Epithelial cell of esophagus (primary cell): ENCODE measurements at regions not wholly inside any gene's neighbourhood (a gene's known extent, or its start where the extent isn't known, plus 50 kb on each side); places are given as distances from the start of the nearest gene placed in this dataset.

Experiments used
- DNase-seq: peaks from one replicate; pipeline ENCODE4 v3.0.0; 2010; ENCODE audit warnings: low read depth
- H3K4me3 ChIP-seq: 2 replicates; pipeline ENCODE4 v1.5.1; 2011; ENCODE audit warnings: mild to moderate bottlenecking, low read length, control low read depth
- TF ChIP-seq, protein P1 (sequence below): IDR thresholded peaks from 2 replicates; pipeline ENCODE4 v1.5.1; 2011; ENCODE audit warnings: low read depth, mild to moderate bottlenecking, low read length, control low read depth, inconsistent platforms; ENCODE audit not compliant: insufficient read depth; ENCODE audit errors: missing control alignments

DNA sequence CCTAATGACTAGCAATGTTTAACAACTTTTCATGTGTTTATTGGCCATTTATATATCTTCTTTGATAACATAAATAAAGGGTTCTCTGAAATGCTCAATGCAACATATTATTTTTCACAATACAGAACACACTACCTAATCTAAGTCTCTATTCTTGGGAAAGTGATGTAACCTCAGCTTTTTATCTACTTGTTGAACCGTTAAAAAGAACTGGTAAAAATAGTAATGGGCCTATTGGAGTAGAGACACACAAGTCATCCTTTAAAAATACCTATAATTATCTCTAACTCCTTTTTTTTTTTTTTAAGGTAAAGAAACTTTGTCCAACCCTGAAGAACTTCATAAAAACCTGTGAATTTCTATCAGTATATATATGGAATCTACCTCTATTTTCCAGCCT lies 1067.7 kb upstream of the CELF4 start:
- TF ChIP-seq, protein P1, sequence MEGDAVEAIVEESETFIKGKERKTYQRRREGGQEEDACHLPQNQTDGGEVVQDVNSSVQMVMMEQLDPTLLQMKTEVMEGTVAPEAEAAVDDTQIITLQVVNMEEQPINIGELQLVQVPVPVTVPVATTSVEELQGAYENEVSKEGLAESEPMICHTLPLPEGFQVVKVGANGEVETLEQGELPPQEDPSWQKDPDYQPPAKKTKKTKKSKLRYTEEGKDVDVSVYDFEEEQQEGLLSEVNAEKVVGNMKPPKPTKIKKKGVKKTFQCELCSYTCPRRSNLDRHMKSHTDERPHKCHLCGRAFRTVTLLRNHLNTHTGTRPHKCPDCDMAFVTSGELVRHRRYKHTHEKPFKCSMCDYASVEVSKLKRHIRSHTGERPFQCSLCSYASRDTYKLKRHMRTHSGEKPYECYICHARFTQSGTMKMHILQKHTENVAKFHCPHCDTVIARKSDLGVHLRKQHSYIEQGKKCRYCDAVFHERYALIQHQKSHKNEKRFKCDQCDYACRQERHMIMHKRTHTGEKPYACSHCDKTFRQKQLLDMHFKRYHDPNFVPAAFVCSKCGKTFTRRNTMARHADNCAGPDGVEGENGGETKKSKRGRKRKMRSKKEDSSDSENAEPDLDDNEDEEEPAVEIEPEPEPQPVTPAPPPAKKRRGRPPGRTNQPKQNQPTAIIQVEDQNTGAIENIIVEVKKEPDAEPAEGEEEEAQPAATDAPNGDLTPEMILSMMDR = no peak
- DNase-seq = no peak
- no peak overlapping the region for H3K4me3 ChIP-seq

DNA sequence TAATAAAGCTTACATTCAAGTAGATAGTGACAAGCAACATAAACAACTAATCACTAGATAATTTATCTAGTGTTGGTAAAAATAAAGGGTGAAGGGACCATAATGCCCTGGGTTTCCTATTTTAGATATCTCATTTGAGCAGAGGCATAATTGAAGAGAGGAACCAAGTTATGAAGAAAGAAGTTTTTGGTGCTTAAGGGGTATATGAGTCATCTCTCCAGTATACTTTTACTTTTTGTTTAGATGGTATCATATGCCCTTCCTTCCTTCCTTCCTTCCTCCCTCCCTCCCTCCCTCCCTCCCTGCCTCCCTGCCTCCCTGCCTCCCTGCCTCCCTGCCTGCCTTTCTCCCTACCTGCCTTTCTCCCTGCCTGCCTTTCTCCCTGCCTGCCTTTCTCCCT lies 1053.5 kb upstream of the CELF4 start:
- H3K4me3 ChIP-seq = no peak overlapping the region
- no peak for DNase-seq
- TF ChIP-seq, protein P1 = no peak

DNA sequence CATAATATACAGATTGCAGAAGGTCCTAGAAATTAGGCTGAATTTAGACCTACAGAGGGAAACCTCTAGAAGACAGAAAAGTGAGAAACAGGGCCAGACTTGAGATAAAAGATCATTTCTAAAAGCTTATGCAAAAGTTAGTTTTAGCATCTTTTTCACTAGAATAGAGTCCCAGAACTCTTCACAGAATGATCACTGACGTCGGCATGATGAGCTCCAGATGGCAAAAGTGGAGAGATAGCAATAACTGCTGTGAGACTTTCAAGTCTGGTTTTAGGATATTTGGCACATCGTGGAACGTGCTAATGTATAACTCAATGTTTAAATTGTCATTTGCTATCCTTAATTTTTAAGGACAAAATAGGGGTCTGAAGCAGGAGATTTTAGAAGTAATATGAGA lies 1050.7 kb upstream of the CELF4 start:
- TF ChIP-seq, protein P1 = no peak
- H3K4me3 ChIP-seq = no peak overlapping the region
- DNase-seq = no peak

DNA sequence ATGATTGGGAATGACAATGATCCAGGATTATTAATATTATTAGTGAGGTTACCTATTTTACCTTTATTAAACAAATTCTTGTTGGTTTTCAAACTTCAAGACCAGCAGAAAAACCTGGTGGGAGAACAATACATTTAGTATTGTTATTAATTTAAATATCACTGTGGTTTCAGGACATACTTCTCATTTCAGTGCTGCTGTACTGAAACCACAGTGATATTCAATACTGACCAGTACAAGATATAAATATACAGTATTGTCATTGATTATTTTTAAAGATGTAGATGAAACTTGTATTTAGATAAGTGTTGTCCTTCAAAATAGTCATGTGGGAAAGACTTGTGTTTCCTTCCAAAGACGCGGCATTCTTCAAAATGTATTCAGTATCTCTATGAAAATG lies 1047.3 kb upstream of the CELF4 start:
- H3K4me3 ChIP-seq = no peak overlapping the region
- DNase-seq = no peak
- TF ChIP-seq, protein P1 = no peak

DNA sequence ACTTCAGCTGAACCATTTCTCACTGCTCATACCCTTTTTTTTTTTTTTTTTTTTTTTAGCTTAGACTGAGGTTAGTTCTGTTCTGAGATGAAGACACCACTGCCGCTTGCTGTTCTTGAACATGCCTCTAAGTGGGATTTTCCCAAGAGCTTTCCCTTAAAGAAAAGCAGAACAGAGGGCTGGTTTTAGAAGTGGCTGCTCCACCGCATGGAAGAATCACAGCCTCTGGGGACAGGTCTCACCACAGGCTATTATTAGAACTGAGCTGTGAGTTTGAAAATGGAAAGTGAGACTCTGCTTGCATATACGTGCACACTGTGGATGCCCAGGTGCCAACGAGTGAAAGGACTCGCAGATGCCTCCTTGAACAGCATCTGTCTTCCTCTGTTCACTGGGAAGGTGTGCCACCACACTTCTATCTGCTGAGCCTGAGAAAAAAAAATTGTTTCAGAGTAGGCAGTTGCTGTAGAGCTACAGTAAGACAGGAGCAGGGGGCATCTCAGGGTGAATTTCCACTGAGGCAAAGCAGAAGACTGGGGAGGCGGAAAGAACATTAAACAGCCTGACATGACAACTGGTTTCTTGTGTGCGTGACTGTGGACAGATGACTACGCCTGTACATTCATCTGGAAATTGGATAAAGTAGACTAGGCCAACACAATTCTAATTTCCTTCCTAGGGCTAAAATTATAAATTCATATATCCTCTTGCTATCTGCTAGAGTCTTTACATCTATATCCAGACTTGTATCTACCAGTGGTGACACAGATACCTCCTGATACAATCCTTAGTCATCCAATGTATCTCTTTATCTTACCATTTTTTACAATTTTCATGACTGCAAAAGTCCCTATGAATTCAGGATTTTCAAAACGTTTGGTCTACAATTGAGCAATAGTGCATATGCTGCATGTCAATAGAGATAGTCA lies 1045.7 kb upstream of the CELF4 start:
- no peak for DNase-seq
- no peak overlapping the region for H3K4me3 ChIP-seq
- TF ChIP-seq, protein P1 = no peak

DNA sequence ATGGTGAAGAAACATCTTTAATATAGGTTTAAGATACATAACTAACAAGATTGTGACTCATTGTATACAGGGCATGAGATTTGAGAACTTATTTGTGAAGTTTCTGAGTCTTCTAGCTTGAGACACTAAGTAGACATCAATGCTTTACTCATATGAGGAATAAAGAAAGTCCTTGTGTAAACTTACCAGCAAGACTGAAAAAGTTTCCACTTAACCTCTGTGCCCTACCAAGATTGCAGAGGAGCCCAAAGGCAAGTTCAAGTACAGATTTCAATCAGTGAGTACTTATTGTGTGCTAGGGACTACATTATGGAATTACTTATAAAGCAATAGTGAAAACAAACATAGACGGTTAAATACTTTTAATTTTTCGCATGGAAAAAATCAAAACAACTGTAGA lies 1041.2 kb upstream of the CELF4 start:
- H3K4me3 ChIP-seq = no peak overlapping the region
- DNase-seq = no peak
- TF ChIP-seq, protein P1 = no peak

DNA sequence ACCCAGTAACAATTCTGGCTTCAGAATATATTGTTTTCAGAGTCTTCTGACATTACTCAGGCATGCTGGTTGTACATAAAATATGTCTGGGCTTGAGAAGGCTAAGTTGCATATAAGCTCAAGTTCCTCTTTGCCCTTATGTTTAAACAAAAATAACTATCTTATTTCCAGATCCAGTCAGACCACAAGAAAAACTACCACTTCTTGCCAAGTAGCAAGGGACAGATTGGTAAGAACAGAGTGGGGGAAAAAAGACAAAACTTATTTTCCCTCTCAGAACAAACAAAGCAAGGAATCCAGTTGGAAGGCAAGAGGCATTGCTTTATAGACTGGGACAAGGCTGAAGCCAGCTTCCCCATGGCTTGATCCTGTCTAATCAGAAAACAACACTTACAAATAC lies 1036.7 kb upstream of the CELF4 start:
- no peak overlapping the region for H3K4me3 ChIP-seq
- no peak for DNase-seq
- TF ChIP-seq, protein P1 = no peak
